Calu3 (cell line): ENCODE measurements at regions not wholly inside any gene's neighbourhood (a gene's known extent, or its start where the extent isn't known, plus 50 kb on each side); places are given as distances from the start of the nearest gene placed in this dataset. TPM values are rescaled to one million over a fixed set of nuclear protein-coding genes. Genes with fewer than 3 reads are reported as not detected.

ENCODE experiments used
- BruUV-seq: library from RNA; stranded (reverse); fragments of 400-500 nt; replicated peaks from 2 replicates; lab custom pipeline; 2021; lab: Mats Ljungman, UMichigan
- CTCF ChIA-PET: fragments of 300-600 bp; sonication (Branson Sonifier 250); formaldehyde crosslinking; loops from one replicate; lab custom pipeline; 2022; ENCODE audit warnings: antibody characterized with exemption; lab: Charles Lee
- DNase-seq: peaks from one replicate; pipeline ENCODE4 v3.0.0; 2022
- H3K27ac Mint-ChIP-seq: one replicate; pipeline ENCODE4 v1.8.0; 2022; ENCODE audit warnings: mixed read lengths; ENCODE audit not compliant: unreplicated experiment
- H3K27me3 Mint-ChIP-seq: one replicate; pipeline ENCODE4 v1.8.0; 2022; ENCODE audit warnings: mixed read lengths; ENCODE audit not compliant: unreplicated experiment
- H3K36me3 Mint-ChIP-seq: one replicate; pipeline ENCODE4 v1.8.0; 2022; ENCODE audit warnings: mild to moderate bottlenecking, moderate library complexity, mixed read lengths; ENCODE audit not compliant: insufficient read depth, unreplicated experiment
- H3K4me1 Mint-ChIP-seq: one replicate; pipeline ENCODE4 v1.8.0; 2022; ENCODE audit warnings: mild to moderate bottlenecking, low read depth, mixed read lengths; ENCODE audit not compliant: unreplicated experiment
- H3K4me3 Mint-ChIP-seq: one replicate; pipeline ENCODE4 v1.8.0; 2022; ENCODE audit warnings: mild to moderate bottlenecking, low read depth, moderate library complexity, mixed read lengths; ENCODE audit not compliant: unreplicated experiment
- H3K9me3 Mint-ChIP-seq: one replicate; pipeline ENCODE4 v1.8.0; 2022; ENCODE audit warnings: low read depth, mixed read lengths; ENCODE audit not compliant: unreplicated experiment
- intact Hi-C: fragments of 100-400 bp; cut with micrococcal nuclease; formaldehyde crosslinking; loops from one replicate; pipeline ENCODE4 v1.10.0; 2022; ENCODE audit not compliant: unreplicated experiment
- microRNA-seq: library from miRNA; unstranded; fragments of <30 nt; microRNA quantifications from one replicate; pipeline ENCODE4 v1.2.0, GENCODE V29; 2022
- TF ChIP-seq, protein P1 (sequence below): fragments of 200-600 bp; IDR thresholded peaks from one replicate; pipeline ENCODE4 v1.8.0; 2022; ENCODE audit warnings: antibody characterized with exemption; ENCODE audit not compliant: unreplicated experiment

DNA sequence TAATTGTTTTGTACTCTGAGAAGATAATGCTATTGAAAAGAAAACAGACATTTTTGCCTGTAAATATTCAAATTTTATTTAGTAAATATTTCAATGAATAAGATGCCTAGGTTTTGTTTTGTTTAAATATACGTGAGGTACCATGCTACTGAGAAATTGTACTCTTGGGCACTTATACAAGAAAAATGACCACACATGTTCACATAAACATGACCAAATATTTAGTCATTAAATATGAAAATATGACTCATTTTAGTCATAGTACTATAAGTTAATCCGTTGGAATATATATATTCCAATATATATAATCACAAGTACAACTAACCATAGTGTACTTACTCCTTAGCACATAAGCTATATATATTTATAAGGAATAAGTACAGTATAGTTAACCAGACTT, 56.7 kb upstream of the ZNF804A start:
- no peaks in the 10 kb centered on the region for H3K9me3 Mint-ChIP-seq
- no TSS peak for BruUV-seq
- no peaks in the 10 kb centered on the region for H3K4me1 Mint-ChIP-seq
- CTCF ChIA-PET: no interaction called here
- TF ChIP-seq, protein P1, sequence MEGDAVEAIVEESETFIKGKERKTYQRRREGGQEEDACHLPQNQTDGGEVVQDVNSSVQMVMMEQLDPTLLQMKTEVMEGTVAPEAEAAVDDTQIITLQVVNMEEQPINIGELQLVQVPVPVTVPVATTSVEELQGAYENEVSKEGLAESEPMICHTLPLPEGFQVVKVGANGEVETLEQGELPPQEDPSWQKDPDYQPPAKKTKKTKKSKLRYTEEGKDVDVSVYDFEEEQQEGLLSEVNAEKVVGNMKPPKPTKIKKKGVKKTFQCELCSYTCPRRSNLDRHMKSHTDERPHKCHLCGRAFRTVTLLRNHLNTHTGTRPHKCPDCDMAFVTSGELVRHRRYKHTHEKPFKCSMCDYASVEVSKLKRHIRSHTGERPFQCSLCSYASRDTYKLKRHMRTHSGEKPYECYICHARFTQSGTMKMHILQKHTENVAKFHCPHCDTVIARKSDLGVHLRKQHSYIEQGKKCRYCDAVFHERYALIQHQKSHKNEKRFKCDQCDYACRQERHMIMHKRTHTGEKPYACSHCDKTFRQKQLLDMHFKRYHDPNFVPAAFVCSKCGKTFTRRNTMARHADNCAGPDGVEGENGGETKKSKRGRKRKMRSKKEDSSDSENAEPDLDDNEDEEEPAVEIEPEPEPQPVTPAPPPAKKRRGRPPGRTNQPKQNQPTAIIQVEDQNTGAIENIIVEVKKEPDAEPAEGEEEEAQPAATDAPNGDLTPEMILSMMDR: no peak
- no peak overlapping the region for H3K27ac Mint-ChIP-seq
- H3K36me3 Mint-ChIP-seq: no peaks in the 10 kb centered on the region
- intact Hi-C loops: no loop called here
- DNase-seq: no peak
- H3K27me3 Mint-ChIP-seq: no peaks in the 10 kb centered on the region
- H3K4me3 Mint-ChIP-seq: no peak overlapping the region

DNA sequence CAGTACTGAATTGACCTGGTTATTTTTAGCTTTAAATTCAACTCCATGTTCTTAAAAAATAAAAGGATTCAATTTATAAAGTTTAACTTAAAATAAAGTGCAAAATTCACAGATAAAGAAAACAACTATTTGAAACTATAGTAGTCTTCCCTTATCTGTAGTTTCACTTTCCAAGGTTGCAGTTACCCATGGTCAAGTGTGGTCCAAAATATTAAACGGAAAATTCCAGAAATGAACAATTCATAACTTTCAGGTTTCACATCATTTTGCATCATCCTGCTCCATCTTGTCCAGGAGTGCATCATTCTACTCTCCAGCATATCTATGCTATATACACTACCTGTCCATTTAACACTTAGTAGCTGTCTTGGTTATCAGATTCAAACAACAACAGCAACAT, 54.5 kb upstream of the ZNF804A start:
- Mint-ChIP-seq H3K36me3 (no peaks in the 10 kb centered on the region), H3K9me3 (no peaks in the 10 kb centered on the region), H3K27me3 (no peaks in the 10 kb centered on the region), H3K4me3 (no peak overlapping the region), H3K4me1 (no peaks in the 10 kb centered on the region), H3K27ac (no peak overlapping the region)
- no TSS peak for BruUV-seq
- intact Hi-C loops: no loop called here
- TF ChIP-seq, protein P1: no peak
- no peak for DNase-seq
- CTCF ChIA-PET: no interaction called here

Small RNA genes in the stretch of these regions (microRNA-seq; reads per million reads assigned to microRNA genes)
- not detected for gene MIR548AE1
